Activated CD4-positive, alpha-beta memory T cell treated with anti-CD3 and anti-CD28 coated beads for 36 hours (primary cell): ENCODE measurements at regions not wholly inside any gene's neighbourhood (a gene's known extent, or its start where the extent isn't known, plus 50 kb on each side); places are given as distances from the start of the nearest gene placed in this dataset.

Source experiments
- CTCF ChIA-PET: fragments of 350-600 bp; sonication (Branson Sonifier 250); formaldehyde crosslinking; loops from one replicate; lab custom pipeline; 2021; ENCODE audit warnings: antibody characterized with exemption, inconsistent platforms; lab: Charles Lee
- POLR2A ChIA-PET: fragments of 350-600 bp; sonication (Branson Sonifier 250); formaldehyde crosslinking; loops from one replicate; lab custom pipeline; 2021; ENCODE audit warnings: antibody characterized with exemption; lab: Charles Lee
- DNase-seq: peaks from one replicate; pipeline ENCODE4 v3.0.0-alpha.2; 2020
- H3K27ac Mint-ChIP-seq: one replicate; pipeline ENCODE4 v1.8.0; 2021; ENCODE audit warnings: mixed read lengths
- H3K27me3 Mint-ChIP-seq: one replicate; pipeline ENCODE4 v1.8.0; 2021; ENCODE audit warnings: mixed read lengths
- H3K36me3 Mint-ChIP-seq: one replicate; pipeline ENCODE4 v1.8.0; 2021; ENCODE audit warnings: mixed read lengths
- H3K4me1 Mint-ChIP-seq: one replicate; pipeline ENCODE4 v1.8.0; 2021; ENCODE audit warnings: low read depth, mixed read lengths
- H3K4me3 Mint-ChIP-seq: one replicate; pipeline ENCODE4 v1.8.0; 2021; ENCODE audit warnings: mild to moderate bottlenecking, mixed read lengths
- H3K9me3 Mint-ChIP-seq: one replicate; pipeline ENCODE4 v1.8.0; 2021; ENCODE audit warnings: mixed read lengths
- intact Hi-C: fragments of 100-400 bp; cut with micrococcal nuclease; formaldehyde crosslinking; loops from one replicate; pipeline ENCODE4 v1.15.1; 2023

DNA sequence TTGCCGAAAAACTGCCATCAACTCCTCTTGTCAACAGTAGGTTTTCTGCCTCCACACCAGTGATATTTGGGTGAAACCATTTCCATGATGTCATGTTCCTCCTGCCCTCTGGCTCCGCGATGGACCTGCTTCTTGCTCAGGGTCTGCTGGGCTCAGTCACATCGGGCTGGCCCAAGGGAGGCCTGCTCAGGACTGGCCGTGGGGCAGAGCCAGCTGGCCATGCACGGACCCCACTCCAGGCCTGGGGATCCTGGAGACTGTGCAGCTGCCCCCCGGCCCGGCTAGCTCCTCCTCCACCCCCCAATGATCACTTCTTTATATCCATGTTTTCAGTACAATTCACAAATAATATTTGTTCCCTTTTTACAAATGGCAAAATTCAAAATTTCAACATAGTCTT, 270.3 kb upstream of the CCDC54 start:
- ChIA-PET POLR2A (no interaction called here), CTCF (no interaction called here)
- Mint-ChIP-seq H3K36me3 (no peaks in the 10 kb centered on the region), H3K4me1 (no peaks in the 10 kb centered on the region), H3K27me3 (no peaks in the 10 kb centered on the region), H3K9me3 (peaks cover 4% of the 10 kb centered on the region), H3K27ac (no peak overlapping the region), H3K4me3 (no peak overlapping the region)
- DNase-seq = no peak
- intact Hi-C loops = no loop called here

DNA sequence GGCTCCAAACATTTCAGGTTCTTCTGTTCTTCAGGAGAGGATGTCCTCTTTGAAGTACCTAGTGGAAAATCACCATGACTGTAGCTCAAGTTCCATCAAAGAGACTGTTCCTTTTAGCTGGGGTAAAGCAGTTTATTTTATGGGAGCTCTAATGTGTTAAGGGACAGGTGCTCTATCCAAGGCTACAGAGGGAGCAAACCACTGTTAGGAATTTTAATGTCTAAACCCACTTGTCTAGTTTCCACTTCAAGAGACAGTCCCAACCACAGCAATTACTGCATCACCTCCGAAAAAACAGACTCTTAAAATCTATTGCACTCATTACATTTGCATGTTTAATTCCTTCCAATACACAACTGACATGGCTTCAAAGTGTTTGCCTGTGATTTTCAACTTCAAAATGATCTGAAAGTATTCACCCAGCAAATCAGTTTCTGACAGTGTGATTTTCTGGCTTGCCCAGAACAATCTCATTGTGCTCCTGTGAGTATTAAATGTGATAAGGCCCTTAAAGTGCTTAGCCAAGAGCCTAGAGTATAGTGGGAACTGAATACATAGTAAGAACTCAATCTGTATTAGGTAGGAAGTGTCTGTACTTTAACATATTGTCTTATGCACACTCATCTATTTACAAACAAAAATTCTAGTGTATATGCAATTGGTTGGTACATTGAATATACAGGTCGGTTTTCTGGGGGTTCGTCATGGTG, 266.5 kb upstream of the CCDC54 start:
- Mint-ChIP-seq H3K27ac (no peak overlapping the region), H3K27me3 (no peaks in the 10 kb centered on the region), H3K4me1 (no peaks in the 10 kb centered on the region), H3K9me3 (no peaks in the 10 kb centered on the region), H3K4me3 (no peak overlapping the region), H3K36me3 (no peaks in the 10 kb centered on the region)
- POLR2A ChIA-PET = no interaction called here
- CTCF ChIA-PET = no interaction called here
- no peak for DNase-seq
- intact Hi-C loops = no loop called here

DNA sequence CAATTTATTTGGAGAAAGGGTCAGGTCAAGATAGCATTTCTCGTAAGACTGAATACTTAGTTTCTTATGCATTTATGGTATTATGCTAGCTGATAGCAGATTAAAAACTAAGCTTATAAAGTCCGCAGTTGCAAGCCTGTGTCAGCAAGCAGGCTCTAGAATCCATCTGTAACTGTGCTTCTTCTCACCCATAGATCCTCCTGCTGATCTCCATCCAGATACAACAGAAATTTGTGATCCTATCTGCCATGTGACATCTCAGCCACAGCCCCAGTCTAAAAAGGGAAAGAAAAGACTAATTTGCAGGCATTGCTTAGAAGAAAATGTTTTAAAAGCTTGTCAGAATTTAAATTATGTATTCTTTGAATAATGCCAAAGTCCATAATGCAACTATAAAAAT, 265.4 kb upstream of the CCDC54 start:
- no peaks in the 10 kb centered on the region for H3K36me3 Mint-ChIP-seq
- POLR2A ChIA-PET = no interaction called here
- intact Hi-C loops = no loop called here
- no peak overlapping the region for H3K27ac Mint-ChIP-seq
- no peaks in the 10 kb centered on the region for H3K9me3 Mint-ChIP-seq
- CTCF ChIA-PET = no interaction called here
- DNase-seq = no peak
- no peaks in the 10 kb centered on the region for H3K4me1 Mint-ChIP-seq
- no peaks in the 10 kb centered on the region for H3K27me3 Mint-ChIP-seq
- H3K4me3 Mint-ChIP-seq = no peak overlapping the region

DNA sequence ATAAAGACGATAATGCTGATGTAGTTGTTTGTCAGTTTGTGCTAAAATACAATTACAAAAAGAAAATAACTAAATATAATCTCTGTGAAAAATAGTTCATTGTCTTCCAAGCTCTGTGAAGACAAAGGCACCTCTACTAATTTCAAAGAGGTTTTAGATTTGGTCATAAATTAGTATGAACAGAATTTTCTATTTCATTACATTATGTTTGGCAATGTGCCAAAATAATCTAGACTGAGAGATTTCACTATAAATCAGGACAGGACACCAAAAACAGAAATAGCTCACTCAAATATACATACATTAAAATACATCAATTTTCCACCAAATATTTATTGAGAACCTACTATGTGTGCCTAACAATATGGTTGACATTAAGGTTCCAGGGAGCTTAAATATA, 264.9 kb upstream of the CCDC54 start:
- Mint-ChIP-seq H3K4me1 (no peaks in the 10 kb centered on the region), H3K9me3 (no peaks in the 10 kb centered on the region), H3K27ac (no peak overlapping the region), H3K27me3 (peaks cover 4% of the 10 kb centered on the region), H3K36me3 (no peaks in the 10 kb centered on the region), H3K4me3 (no peak overlapping the region)
- ChIA-PET CTCF (no interaction called here), POLR2A (no interaction called here)
- no peak for DNase-seq
- intact Hi-C loops = no loop called here

DNA sequence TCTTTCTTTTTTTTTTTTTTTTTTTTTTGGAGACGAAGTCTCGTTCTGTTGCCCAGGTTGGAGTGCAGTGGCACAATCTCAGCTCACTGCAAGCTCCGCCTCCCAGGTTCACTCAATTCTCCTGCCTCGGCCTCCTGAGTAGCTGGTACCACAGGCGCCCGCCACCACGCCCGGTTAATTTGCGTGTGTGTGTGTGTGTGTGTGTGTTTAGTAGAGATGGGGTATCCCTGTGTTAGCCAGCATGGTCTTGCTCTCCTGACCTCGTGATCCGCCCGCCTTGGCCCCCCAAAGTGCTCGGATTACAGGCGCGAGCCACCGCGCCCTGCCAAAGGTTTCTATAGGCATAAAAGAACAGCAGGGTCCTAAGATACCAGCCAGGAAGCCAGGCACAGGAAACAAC, 261.0 kb upstream of the CCDC54 start:
- ChIA-PET POLR2A (no interaction called here), CTCF (no interaction called here)
- no peak for DNase-seq
- Mint-ChIP-seq H3K4me3 (no peak overlapping the region), H3K4me1 (no peaks in the 10 kb centered on the region), H3K36me3 (no peaks in the 10 kb centered on the region), H3K9me3 (no peaks in the 10 kb centered on the region), H3K27me3 (peaks cover 10% of the 10 kb centered on the region), H3K27ac (no peak overlapping the region)
- intact Hi-C loops = no loop called here

DNA sequence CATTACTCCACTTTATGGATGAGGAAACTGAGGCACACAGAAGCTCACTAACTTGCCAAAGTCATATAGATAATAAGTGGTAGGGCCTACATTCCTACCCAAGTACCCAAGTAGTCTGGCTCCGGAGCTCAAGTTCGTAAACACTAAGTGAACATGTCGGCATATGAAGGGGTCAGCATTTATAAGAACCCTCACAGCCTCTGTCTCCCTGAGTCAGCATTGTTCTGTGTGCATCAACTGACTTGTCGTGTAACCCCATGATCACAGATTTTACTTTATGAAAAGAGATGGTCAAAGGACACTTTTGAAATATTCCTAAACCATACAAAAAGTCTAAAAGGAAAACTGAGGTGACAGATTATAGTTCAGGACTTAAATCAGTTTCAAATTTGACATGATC, 260.1 kb upstream of the CCDC54 start:
- H3K4me3 Mint-ChIP-seq = no peak overlapping the region
- no peak for DNase-seq
- H3K36me3 Mint-ChIP-seq = no peaks in the 10 kb centered on the region
- H3K27me3 Mint-ChIP-seq = peaks cover 11% of the 10 kb centered on the region
- intact Hi-C loops = no loop called here
- ChIA-PET POLR2A (no interaction called here), CTCF (no interaction called here)
- H3K9me3 Mint-ChIP-seq = no peaks in the 10 kb centered on the region
- no peaks in the 10 kb centered on the region for H3K4me1 Mint-ChIP-seq
- H3K27ac Mint-ChIP-seq = no peak overlapping the region

DNA sequence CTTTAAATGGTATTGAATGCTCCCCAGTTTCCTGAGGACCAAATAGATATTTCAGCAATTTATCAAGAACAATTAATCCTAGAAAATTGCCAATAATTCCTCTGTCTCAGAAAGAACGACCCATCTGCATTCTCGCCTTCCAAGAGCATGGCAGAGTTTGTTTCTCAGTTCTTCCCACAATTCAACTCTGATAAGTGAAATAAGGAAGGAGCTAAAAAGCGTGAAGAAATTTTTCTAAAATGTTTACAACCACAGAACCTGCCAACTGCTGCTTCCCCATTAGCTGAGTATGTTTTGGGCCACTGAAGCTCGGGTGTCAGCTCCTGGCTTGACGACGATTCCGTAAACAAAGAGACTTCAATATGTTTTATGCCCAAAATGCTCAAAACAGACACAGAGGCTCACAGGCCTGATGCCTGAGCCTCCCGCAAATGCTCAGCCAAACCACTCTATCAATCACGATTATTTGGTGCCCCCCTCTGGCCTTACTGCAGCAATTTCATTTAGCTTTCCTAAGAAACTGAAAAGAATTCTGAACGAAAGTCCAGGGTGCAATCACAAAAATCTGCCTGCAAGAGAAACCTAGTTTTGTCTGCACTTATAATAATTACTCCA, 259.2 kb upstream of the CCDC54 start:
- H3K27ac Mint-ChIP-seq = no peak overlapping the region
- no peaks in the 10 kb centered on the region for H3K4me1 Mint-ChIP-seq
- peaks cover 11% of the 10 kb centered on the region for H3K27me3 Mint-ChIP-seq
- no peak overlapping the region for H3K4me3 Mint-ChIP-seq
- DNase-seq = no peak
- ChIA-PET CTCF (no interaction called here), POLR2A (no interaction called here)
- no peaks in the 10 kb centered on the region for H3K36me3 Mint-ChIP-seq
- no peaks in the 10 kb centered on the region for H3K9me3 Mint-ChIP-seq
- intact Hi-C loops = no loop called here

DNA sequence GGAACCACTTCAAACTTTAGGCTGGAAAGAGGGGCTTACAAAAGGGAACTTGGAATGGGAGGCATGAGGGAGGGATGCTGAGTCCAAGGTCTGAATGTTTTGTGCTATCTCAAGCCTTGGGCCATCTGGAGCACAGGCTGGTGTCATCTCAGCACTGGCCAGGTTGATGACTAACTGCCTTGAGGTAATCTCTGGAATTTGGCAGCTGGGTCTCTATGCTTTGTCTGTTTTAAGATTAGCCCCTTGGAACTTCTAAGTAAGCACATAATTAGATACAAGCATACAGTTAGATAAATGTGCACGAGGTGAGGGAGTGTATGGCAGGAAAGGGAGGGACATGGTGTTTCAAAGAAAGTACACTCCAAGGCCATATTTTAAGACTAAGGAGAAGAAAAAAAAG, 252.4 kb upstream of the CCDC54 start:
- CTCF ChIA-PET = no interaction called here
- intact Hi-C loops = no loop called here
- DNase-seq = no peak
- Mint-ChIP-seq H3K27me3 (peaks cover 3% of the 10 kb centered on the region), H3K4me3 (no peak overlapping the region), H3K9me3 (no peaks in the 10 kb centered on the region), H3K4me1 (no peaks in the 10 kb centered on the region), H3K36me3 (no peaks in the 10 kb centered on the region), H3K27ac (no peak overlapping the region)
- POLR2A ChIA-PET = no interaction called here

DNA sequence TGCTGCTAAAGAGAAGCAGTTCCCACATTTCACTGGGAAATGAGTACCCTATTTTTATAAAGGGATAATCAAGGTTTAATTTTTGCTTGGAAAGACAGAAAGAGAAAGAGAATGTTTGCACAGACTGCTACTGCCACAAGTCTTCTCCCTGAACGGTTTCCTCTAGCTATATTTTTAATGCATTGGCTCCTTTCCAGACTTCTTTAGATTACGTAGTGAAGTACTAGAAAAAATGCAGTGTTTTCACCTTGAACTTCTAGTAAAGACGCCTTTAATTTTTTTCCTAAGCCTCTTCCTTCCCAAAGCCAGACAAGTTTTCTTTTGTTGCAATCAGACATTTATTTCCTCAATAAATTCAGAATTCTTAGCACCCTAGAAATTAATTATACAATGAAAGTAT, 248.3 kb upstream of the CCDC54 start:
- Mint-ChIP-seq H3K9me3 (no peaks in the 10 kb centered on the region), H3K27me3 (peaks cover 3% of the 10 kb centered on the region), H3K36me3 (no peaks in the 10 kb centered on the region), H3K4me1 (no peaks in the 10 kb centered on the region), H3K4me3 (no peak overlapping the region), H3K27ac (no peak overlapping the region)
- DNase-seq = no peak
- intact Hi-C loops = no loop called here
- ChIA-PET POLR2A (no interaction called here), CTCF (no interaction called here)

DNA sequence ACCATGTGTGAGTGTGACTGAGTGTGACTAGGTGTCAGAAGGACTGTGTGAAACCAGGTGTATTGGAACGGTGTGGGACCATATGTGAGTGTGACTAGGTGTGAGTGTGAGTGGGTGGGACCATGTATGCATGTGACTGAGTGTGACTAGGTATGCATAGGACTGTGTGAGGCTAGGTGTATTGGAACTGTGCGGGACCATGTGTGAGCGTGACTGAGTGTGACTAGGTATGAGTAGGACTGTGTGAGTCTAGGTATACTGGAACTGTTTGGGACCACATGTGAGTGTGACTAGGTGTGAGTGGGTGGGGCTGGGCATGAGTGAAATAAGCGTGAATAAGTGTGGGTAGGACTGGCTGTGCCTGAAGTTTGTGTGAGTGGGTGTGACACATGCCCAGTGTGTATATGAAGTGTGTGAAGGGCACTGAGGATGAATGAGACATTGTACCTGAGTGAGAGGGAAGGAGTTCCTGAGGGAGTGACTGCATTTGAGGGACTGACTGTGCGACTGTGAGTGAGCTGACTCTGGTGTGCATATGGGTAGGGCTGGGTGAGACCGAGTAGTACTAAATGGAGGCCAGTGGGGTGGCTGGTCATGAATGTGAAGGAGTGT, 247.0 kb upstream of the CCDC54 start:
- ChIA-PET CTCF (no interaction called here), POLR2A (no interaction called here)
- intact Hi-C loops = no loop called here
- Mint-ChIP-seq H3K9me3 (no peaks in the 10 kb centered on the region), H3K4me3 (no peak overlapping the region), H3K4me1 (no peaks in the 10 kb centered on the region), H3K27ac (no peak overlapping the region), H3K36me3 (no peaks in the 10 kb centered on the region), H3K27me3 (peaks cover 3% of the 10 kb centered on the region)
- no peak for DNase-seq

DNA sequence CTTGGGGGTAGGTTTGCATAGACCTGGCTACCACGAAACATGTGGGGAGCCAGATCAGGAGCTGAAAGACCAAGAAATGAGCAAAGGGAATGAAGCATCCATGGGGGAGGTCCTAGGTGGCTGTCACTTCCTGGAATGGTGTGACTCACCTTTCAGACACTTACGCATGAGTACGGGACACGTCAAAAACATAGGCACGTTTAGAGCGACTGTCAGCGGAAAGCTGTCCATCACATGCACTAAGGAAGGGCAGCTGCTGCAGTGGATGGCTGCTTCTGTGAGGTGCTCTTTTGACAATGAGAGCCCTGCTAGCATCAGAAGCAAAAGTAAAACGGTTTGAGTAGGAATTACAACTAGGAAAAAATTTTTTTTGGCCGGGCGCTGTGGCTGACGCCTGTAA, 244.6 kb upstream of the CCDC54 start:
- CTCF ChIA-PET = no interaction called here
- Mint-ChIP-seq H3K36me3 (no peaks in the 10 kb centered on the region), H3K4me1 (no peaks in the 10 kb centered on the region)

DNA sequence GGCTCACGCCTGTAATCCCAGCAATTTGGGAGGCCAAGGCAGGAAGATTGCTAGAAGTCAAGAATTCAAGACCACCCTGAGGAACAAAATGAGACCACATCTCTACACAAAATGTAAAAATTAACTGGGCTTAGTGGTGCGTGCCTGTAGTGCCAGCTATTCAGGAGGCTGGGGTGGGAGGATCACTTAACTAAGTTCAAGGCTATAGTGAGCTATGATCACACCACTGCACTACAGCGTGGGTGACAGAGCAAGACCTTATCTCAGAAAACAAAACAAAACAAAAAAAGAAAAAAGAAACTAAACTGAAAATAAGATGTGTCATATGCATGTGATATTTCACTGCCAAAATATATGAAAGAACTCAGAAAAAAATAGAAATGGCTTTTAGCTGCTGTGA, 243.3 kb upstream of the CCDC54 start:
- Mint-ChIP-seq H3K9me3 (no peaks in the 10 kb centered on the region), H3K27me3 (peaks cover 3% of the 10 kb centered on the region), H3K4me1 (no peaks in the 10 kb centered on the region), H3K4me3 (no peak overlapping the region), H3K27ac (no peak overlapping the region), H3K36me3 (no peaks in the 10 kb centered on the region)
- DNase-seq = no peak
- ChIA-PET POLR2A (no interaction called here), CTCF (no interaction called here)
- intact Hi-C loops = no loop called here

More for the DNA sequence above, 244.6 kb upstream of the CCDC54 start:
- H3K27ac Mint-ChIP-seq = no peak overlapping the region
- H3K27me3 Mint-ChIP-seq = peaks cover 3% of the 10 kb centered on the region
- no peak overlapping the region for H3K4me3 Mint-ChIP-seq
- POLR2A ChIA-PET = interaction anchor here (0.6 to 1.2 kb wide), 2 partner anchors 18 to 506 kb away, joined by 3 to 4 read pairs; no protein-coding TSS in a partner anchor
- DNase-seq = no peak
- intact Hi-C loops = no loop called here
- H3K9me3 Mint-ChIP-seq = no peaks in the 10 kb centered on the region

DNA sequence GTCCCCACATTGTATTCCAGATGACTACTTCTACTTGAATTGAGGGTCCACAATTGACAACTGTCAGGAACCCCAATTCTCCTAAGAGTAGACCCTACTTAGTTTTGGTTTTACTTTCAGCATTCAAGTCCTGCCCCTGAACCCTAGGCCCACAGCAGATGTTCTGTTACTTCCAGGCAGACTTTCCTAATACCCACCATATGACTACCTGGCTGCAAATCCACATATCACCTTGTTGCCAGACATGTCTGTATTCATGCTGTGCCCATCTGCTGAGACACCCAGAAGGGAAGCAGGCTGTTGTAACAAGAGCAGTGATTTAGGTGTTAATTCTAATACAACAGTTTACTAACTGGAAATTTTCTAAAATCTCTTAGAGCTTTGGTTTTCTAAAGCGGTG, 235.1 kb upstream of the CCDC54 start:
- Mint-ChIP-seq H3K4me3 (no peak overlapping the region), H3K27ac (no peak overlapping the region), H3K36me3 (no peaks in the 10 kb centered on the region), H3K9me3 (no peaks in the 10 kb centered on the region), H3K27me3 (peaks cover 14% of the 10 kb centered on the region), H3K4me1 (no peaks in the 10 kb centered on the region)
- DNase-seq = no peak
- ChIA-PET POLR2A (no interaction called here), CTCF (interaction anchor here (0.7 kb wide), 1 partner anchor 64 kb away, joined by 4 read pairs; no protein-coding TSS in a partner anchor)
- intact Hi-C loops = no loop called here
